ENCODE measurements at regions not wholly inside any gene's neighbourhood (a gene's known extent, or its start where the extent isn't known, plus 50 kb on each side); places are given as distances from the start of the nearest gene placed in this dataset.

DNA sequence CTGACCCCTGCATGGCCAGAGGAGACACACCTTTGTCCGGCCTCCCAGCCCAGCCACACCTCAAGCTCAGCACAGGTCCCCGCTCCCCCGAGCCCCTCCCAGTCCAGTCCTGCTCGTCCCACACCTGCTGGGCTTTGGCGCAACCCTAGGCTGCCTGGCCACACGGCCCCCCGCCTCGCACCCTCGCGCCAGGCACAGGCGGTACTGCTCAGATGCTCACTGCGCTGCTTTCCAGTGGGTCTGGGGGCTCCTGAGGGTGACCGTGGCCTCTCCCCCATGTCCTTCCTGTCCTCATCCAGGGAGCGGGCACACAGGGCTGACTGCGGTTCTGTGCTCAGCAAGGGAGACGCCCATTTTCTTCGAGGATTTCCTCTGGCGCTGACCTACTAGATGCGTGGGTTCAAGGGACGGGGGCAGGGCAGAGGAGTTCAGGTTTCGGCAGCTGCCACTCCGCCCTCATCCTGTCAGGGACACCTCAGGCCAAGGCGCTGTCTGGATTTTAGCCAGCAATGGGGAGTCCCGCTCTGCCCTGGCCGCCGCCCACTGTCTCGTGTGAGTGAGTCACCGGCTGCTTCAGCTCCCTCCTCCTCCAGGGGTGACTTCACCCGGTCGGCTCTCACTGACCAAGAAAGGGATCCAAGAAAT lies 118.0 kb upstream of the ZNF469 start:
- TF ChIP-seq, protein P1, sequence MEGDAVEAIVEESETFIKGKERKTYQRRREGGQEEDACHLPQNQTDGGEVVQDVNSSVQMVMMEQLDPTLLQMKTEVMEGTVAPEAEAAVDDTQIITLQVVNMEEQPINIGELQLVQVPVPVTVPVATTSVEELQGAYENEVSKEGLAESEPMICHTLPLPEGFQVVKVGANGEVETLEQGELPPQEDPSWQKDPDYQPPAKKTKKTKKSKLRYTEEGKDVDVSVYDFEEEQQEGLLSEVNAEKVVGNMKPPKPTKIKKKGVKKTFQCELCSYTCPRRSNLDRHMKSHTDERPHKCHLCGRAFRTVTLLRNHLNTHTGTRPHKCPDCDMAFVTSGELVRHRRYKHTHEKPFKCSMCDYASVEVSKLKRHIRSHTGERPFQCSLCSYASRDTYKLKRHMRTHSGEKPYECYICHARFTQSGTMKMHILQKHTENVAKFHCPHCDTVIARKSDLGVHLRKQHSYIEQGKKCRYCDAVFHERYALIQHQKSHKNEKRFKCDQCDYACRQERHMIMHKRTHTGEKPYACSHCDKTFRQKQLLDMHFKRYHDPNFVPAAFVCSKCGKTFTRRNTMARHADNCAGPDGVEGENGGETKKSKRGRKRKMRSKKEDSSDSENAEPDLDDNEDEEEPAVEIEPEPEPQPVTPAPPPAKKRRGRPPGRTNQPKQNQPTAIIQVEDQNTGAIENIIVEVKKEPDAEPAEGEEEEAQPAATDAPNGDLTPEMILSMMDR (IDR thresholded peaks at IDR 0.05; ENCODE audit: insufficient read depth, low read depth, low read length) = no peak
- TF ChIP-seq EZH2 (IDR thresholded peaks at IDR 0.05; ENCODE audit: insufficient read depth, low read length) = no peak
